ENCODE measurements at regions not wholly inside any gene's neighbourhood (a gene's known extent, or its start where the extent isn't known, plus 50 kb on each side); places are given as distances from the start of the nearest gene placed in this dataset.

DNA sequence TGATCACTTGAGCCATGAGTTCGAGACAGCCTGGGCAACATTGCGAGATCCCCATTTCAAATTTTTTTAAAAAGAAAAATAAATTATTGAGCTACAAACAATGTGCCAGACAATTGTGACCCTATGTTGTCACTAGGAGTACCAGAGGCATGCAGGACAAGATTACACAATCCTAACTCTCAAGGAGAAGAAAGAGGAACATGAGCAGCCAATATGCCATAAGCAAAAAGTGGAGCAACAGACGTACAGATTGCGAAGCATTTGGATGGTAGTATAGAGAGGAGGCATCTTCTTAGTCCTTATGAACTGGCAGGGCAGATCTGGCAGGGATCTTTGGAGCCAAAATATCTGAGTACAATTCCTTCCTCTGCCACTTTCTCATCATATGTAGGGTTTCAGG is 156.4 kb downstream of the OR2B2 start:
- Mint-ChIP-seq H3K4me1 (ENCODE audit: low read depth) (peaks cover 16% of the 10 kb centered on the region), H3K27ac (no peak overlapping the region), H3K4me3 (ENCODE audit: low read depth) (no peak overlapping the region), H3K36me3 (ENCODE audit: insufficient read depth) (no peaks in the 10 kb centered on the region), H3K9me3 (ENCODE audit: low read depth) (no peaks in the 10 kb centered on the region), H3K27me3 (peaks cover 10% of the 10 kb centered on the region)
- TF ChIP-seq, protein P1, sequence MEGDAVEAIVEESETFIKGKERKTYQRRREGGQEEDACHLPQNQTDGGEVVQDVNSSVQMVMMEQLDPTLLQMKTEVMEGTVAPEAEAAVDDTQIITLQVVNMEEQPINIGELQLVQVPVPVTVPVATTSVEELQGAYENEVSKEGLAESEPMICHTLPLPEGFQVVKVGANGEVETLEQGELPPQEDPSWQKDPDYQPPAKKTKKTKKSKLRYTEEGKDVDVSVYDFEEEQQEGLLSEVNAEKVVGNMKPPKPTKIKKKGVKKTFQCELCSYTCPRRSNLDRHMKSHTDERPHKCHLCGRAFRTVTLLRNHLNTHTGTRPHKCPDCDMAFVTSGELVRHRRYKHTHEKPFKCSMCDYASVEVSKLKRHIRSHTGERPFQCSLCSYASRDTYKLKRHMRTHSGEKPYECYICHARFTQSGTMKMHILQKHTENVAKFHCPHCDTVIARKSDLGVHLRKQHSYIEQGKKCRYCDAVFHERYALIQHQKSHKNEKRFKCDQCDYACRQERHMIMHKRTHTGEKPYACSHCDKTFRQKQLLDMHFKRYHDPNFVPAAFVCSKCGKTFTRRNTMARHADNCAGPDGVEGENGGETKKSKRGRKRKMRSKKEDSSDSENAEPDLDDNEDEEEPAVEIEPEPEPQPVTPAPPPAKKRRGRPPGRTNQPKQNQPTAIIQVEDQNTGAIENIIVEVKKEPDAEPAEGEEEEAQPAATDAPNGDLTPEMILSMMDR (IDR thresholded peaks at IDR 0.05; ENCODE audit: unreplicated experiment) = no peak
- DNase-seq (ENCODE audit: low spot score, unreplicated experiment) = no peak

DNA sequence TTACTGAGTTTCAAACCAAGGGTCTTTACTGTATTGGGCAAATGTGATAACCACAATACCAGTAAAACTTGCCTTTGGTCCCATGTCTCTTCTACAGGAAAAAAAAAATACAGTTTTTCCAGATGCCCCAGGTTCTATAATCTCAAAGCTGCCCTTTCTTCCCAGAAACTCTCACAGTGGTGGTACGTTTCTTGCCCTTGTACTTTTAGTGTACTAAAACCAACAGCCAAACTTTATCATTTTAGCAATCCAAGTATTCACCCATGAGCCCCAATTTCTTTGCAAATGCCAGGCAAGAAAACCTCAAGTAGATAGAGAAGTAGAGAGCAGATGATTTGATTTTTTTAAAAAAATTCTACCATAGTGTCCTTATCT is 157.8 kb downstream of the OR2B2 start:
- Mint-ChIP-seq H3K4me3 (ENCODE audit: low read depth) (peak overlapping the region; percentile 47), H3K4me1 (ENCODE audit: low read depth) (peaks cover 16% of the 10 kb centered on the region), H3K27me3 (peaks cover 10% of the 10 kb centered on the region), H3K36me3 (ENCODE audit: insufficient read depth) (no peaks in the 10 kb centered on the region), H3K27ac (no peak overlapping the region), H3K9me3 (ENCODE audit: low read depth) (no peaks in the 10 kb centered on the region)
- TF ChIP-seq, protein P1 (IDR thresholded peaks at IDR 0.05; ENCODE audit: unreplicated experiment) = no peak
- no peak for DNase-seq (ENCODE audit: low spot score, unreplicated experiment)

DNA sequence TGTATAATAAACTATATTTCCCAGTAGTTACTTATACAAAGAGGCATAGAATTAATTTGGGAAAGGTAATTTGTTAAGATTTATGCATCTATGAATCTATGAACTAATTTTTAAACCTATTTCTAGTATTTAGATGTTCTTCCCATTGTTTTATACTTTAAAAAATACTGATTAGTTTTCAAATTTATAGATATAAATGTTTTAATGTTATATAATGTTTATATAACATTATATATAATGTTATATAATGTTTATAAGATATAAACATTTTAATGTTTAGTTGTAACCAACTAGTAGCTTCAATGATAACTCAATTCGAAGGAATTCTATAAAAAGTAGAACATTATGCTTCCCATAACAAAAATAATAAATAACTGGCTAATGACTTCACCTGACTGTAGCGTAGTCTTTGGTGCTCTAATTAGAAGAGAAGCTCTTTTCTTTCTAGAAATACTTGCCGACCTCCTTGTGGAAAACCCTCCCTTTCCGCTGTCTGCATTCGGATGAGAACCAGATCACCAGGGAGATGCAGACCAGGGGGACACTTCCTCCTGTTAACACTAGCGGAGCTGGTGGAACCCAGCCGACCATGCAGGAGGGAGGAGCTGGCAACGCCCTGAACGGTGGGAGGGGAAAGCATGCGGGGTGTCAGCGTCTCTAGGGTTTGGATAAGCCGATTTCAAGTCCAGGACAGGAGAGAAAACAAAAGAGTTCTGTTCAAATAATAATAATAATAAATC is 158.4 kb downstream of the OR2B2 start:
- TF ChIP-seq, protein P1 (IDR thresholded peaks at IDR 0.05; ENCODE audit: unreplicated experiment) = peak; percentile 21
- Mint-ChIP-seq H3K4me3 (ENCODE audit: low read depth) (peak overlapping the region; percentile 98), H3K27ac (peak overlapping the region; percentile 88), H3K27me3 (peaks cover 10% of the 10 kb centered on the region), H3K36me3 (ENCODE audit: insufficient read depth) (no peaks in the 10 kb centered on the region), H3K9me3 (ENCODE audit: low read depth) (no peaks in the 10 kb centered on the region), H3K4me1 (ENCODE audit: low read depth) (peaks cover 15% of the 10 kb centered on the region)
- peak; percentile 54 for DNase-seq (ENCODE audit: low spot score, unreplicated experiment)

DNA sequence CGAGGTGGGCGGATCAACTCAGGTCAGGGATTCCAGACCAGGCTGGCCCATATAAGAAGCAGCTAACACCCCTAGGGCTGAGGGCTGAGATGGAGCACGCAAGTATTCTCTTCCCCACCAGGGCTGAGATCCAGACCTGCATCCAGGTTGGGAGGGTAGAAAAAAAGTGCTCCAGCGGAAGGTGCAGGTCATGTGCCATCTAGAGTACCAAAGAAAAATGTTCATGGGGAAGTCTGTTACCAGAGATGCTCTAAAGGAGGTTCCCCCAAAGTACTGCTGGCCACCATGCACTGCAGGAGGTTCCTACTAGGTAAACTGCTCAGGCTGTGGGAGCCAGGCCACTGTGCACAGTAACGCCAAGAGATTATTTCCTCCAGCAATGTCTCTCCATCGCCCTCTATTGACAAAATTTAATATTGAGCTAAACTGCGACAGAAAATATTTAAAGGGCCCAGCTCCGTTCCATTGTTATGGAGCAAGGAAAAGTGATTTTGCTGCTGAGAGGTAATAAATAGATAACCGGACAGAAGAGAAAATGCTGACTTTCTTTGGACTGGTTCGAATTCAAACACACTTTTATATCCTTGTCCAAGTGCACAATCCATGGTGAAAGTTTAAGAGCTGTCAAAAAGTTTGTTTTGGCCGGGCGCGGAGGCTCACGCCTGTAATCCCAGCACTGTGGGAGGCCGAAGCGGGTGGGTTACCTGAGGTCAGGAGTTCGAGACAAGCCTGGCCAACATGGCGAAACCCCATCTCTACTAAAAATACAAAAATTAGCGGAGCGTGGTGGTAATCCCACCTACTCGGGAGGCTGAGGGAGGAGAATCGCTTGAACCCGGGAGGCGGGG is 159.9 kb downstream of the OR2B2 start:
- H3K4me3 Mint-ChIP-seq (ENCODE audit: low read depth) = peak overlapping the region; percentile 98
- H3K36me3 Mint-ChIP-seq (ENCODE audit: insufficient read depth) = no peaks in the 10 kb centered on the region
- TF ChIP-seq, protein P1 (IDR thresholded peaks at IDR 0.05; ENCODE audit: unreplicated experiment) = peak; percentile 74
- DNase-seq (ENCODE audit: low spot score, unreplicated experiment) = peak; percentile 26
- H3K9me3 Mint-ChIP-seq (ENCODE audit: low read depth) = no peaks in the 10 kb centered on the region
- peak overlapping the region; percentile 97 for H3K27ac Mint-ChIP-seq
- H3K4me1 Mint-ChIP-seq (ENCODE audit: low read depth) = peaks cover 12% of the 10 kb centered on the region
- H3K27me3 Mint-ChIP-seq = peaks cover 13% of the 10 kb centered on the region

DNA sequence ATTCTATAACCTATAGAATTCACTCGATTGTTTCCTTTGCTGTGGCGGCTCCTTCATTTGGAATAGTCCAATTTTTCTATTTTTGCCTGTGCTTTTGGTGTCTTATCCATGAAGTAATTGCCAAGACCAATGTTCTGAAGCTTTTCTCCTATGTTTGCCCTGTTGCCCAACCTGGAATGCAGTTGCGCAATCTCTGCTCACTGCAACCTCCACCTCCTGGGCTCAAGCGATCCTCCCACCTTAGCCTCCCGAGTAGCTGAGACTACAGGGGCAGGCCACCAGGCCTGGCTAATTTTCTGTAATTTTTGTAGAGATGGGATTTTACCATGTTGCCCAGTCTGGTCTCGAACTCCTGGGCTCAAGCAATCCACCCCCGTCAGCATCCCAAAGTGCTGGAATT is 163.5 kb downstream of the OR2B2 start:
- Mint-ChIP-seq H3K27me3 (peaks cover 15% of the 10 kb centered on the region), H3K4me1 (ENCODE audit: low read depth) (peaks cover 6% of the 10 kb centered on the region), H3K27ac (no peak overlapping the region), H3K36me3 (ENCODE audit: insufficient read depth) (no peaks in the 10 kb centered on the region), H3K4me3 (ENCODE audit: low read depth) (no peak overlapping the region), H3K9me3 (ENCODE audit: low read depth) (no peaks in the 10 kb centered on the region)
- no peak for DNase-seq (ENCODE audit: low spot score, unreplicated experiment)
- TF ChIP-seq, protein P1 (IDR thresholded peaks at IDR 0.05; ENCODE audit: unreplicated experiment) = no peak

Data from progenitor cell of endocrine pancreas (in vitro differentiated cells).